Colonic mucosa (tissue), 4 donors: ENCODE measurements at regions not wholly inside any gene's neighbourhood (a gene's known extent, or its start where the extent isn't known, plus 50 kb on each side); places are given as distances from the start of the nearest gene placed in this dataset.

ENCODE experiments used
- DNase-seq: peaks from one replicate; pipeline ENCODE4 v3.0.0-alpha.2; 2020
- H3K27ac ChIP-seq: fragments of 200-600 bp; one replicate; pipeline ENCODE4 v1.8.0; 2021
- H3K27me3 ChIP-seq: fragments of 200-600 bp; one replicate; pipeline ENCODE4 v1.8.0; 2021
- H3K36me3 ChIP-seq: fragments of 200-600 bp; one replicate; pipeline ENCODE4 v1.8.0; 2021
- H3K4me1 ChIP-seq: fragments of 200-600 bp; one replicate; pipeline ENCODE4 v1.8.0; 2021; ENCODE audit warnings: mild to moderate bottlenecking
- H3K4me3 ChIP-seq: fragments of 200-600 bp; one replicate; pipeline ENCODE4 v1.8.0; 2021
- H3K9ac ChIP-seq, 2 donors: one replicate each; pipeline ENCODE4 v1.7.0; 2013; ENCODE audit warnings: control low read depth in 2 of 2, low read depth in 2 of 2, low read length in 2 of 2
- H3K9me3 ChIP-seq: fragments of 200-600 bp; one replicate; pipeline ENCODE4 v1.8.0; 2021
- CTCF ChIP-seq: fragments of 200-600 bp; IDR thresholded peaks from one replicate; pipeline ENCODE4 v1.8.0; 2022; ENCODE audit warnings: antibody characterized with exemption, mild to moderate bottlenecking
- intact Hi-C: fragments of 100-400 bp; cut with DNase I; formaldehyde crosslinking; loops from one replicate; pipeline ENCODE4 v1.14.1; 2022
- donor health status: healthy.
- donor health status: DM: no; HTN: no; CAD: no.
- donor health status: DM: no; HTN: no; CAD: no.

- no peak for TF ChIP-seq CTCF
- no peak overlapping the region for H3K27ac ChIP-seq
Measured at GRCh38 chr12:27176765-27177164, 67.3 kb upstream of the STK38L start.

DNA sequence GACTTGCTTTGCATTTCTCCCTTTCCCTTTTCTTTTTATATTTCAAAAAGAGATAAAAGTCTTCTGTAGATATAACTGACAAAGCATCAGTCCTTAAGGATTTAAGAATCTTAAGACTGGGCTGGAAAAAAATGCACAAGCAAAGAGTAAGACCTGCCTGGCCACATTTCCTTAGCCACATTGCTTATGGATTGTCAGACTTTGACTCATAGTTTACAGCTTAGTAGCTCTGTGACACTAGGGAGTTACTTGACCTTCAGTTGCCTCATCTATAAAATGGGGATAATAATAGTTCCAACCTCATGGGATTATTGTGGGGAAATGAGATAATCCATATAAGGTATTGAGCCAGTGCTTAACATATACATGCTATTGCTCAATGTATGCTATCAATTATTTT, 66.4 kb upstream of the STK38L start:
- H3K27me3 ChIP-seq, result no peaks in the 10 kb centered on the region
- H3K36me3 ChIP-seq, result no peaks in the 10 kb centered on the region
- DNase-seq, result no peak
- intact Hi-C loops, result no loop called here
- no peaks in the 10 kb centered on the region for H3K4me1 ChIP-seq
- H3K4me3 ChIP-seq, result no peak overlapping the region
- no peaks in the 10 kb centered on the region for H3K9me3 ChIP-seq
- H3K27ac ChIP-seq, result no peak overlapping the region
- no peak overlapping the region for H3K9ac ChIP-seq
- no peak for TF ChIP-seq CTCF

More at GRCh38 chr12:27176765-27177164, 67.3 kb upstream of the STK38L start:
- DNase-seq, result no peak
- Histone ChIP-seq H3K4me1 (no peaks in the 10 kb centered on the region), H3K36me3 (no peaks in the 10 kb centered on the region), H3K9ac (no peak overlapping the region), H3K9me3 (no peaks in the 10 kb centered on the region), H3K4me3 (no peak overlapping the region), H3K27me3 (no peaks in the 10 kb centered on the region)
- intact Hi-C loops, result no loop called here

- H3K27me3 ChIP-seq, result no peaks in the 10 kb centered on the region
- no peaks in the 10 kb centered on the region for H3K9me3 ChIP-seq
- no peak for TF ChIP-seq CTCF
- H3K36me3 ChIP-seq, result no peaks in the 10 kb centered on the region
- DNase-seq, result no peak
- H3K27ac ChIP-seq, result no peak overlapping the region
- intact Hi-C loops, result no loop called here
- no peak overlapping the region for H3K4me3 ChIP-seq
- no peak overlapping the region for H3K9ac ChIP-seq
- no peaks in the 10 kb centered on the region for H3K4me1 ChIP-seq
Measured at GRCh38 chr12:27178255-27178654, 65.8 kb upstream of the STK38L start.

GRCh38 chr12:27178723-27179399, 65.2 kb upstream of the STK38L start:
- Histone ChIP-seq H3K27me3 (no peaks in the 10 kb centered on the region), H3K4me3 (no peak overlapping the region), H3K9me3 (no peaks in the 10 kb centered on the region), H3K27ac (peak overlapping the region; percentile 0), H3K36me3 (no peaks in the 10 kb centered on the region), H3K4me1 (no peaks in the 10 kb centered on the region), H3K9ac (no peak overlapping the region)
- no peak for DNase-seq
- TF ChIP-seq CTCF, result no peak
- intact Hi-C loops, result no loop called here

- H3K9me3 ChIP-seq, result no peaks in the 10 kb centered on the region
- H3K27me3 ChIP-seq, result no peaks in the 10 kb centered on the region
- H3K4me3 ChIP-seq, result no peak overlapping the region
- no peak for DNase-seq
- peak overlapping the region; percentile 0 for H3K27ac ChIP-seq
- no peaks in the 10 kb centered on the region for H3K4me1 ChIP-seq
- no peaks in the 10 kb centered on the region for H3K36me3 ChIP-seq
- H3K9ac ChIP-seq, result no peak overlapping the region
- intact Hi-C loops, result no loop called here
- TF ChIP-seq CTCF, result no peak
Measured at GRCh38 chr12:27179400-27180214, 64.5 kb upstream of the STK38L start.
